ENCODE measurements at regions not wholly inside any gene's neighbourhood (a gene's known extent, or its start where the extent isn't known, plus 50 kb on each side); places are given as distances from the start of the nearest gene placed in this dataset.

DNA sequence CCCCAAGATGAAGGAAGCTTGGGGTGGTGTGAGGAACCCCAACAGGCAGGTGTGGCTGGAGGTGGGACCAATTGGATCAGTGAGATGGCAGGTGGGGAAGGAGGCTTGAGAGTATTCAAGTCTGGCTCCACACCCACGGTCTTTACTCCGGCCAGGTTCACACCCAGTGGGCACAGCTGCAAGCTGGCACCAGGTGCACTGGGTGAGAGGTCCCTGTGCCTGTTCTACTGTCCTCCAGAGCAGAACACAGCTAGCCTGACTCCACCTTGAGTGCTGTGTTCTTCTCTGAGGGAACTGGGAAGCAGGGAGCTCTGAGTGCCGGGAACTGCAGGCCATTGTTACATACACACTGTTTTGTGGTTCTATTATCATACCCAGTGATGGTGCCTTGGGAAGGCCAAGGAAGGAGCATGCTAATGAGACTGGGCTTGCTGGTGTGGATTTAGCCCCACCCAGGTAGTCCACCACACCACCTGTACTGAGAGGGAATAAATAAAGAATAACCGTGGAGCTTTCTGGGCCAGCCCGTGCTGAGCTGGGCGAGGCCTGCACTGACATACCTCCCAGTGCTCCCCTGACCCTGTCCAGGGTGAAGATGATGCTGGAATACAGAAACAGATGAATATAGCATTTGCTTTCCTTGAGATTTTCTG lies 93.4 kb downstream of the ABHD5 start:
- H3K4me3 ChIP-seq (ENCODE audit: low read depth, low read length) = no peak overlapping the region
- no peak for DNase-seq (ENCODE audit: low read depth, low spot score)
- H3K27ac ChIP-seq (ENCODE audit: low read depth, low read length) = no peak overlapping the region
- H3K27me3 ChIP-seq (ENCODE audit: control insufficient read depth, insufficient read depth, low read length) = peaks cover 4% of the 10 kb centered on the region
- TF ChIP-seq CTCF (IDR thresholded peaks at IDR 0.05; ENCODE audit: low read depth, low read length) = no peak
- peaks cover 5% of the 10 kb centered on the region for H3K9me3 ChIP-seq (ENCODE audit: control insufficient read depth, insufficient read depth, low read length)
- ChIA-PET POLR2A (no interaction called here), CTCF (interaction anchor here (0.6 kb wide), 1 partner anchor 17 kb away, joined by 7 read pairs; no protein-coding TSS in a partner anchor)

- H3K9me3 ChIP-seq (ENCODE audit: control insufficient read depth, insufficient read depth, low read length) = peaks cover 5% of the 10 kb centered on the region
- H3K27me3 ChIP-seq (ENCODE audit: control insufficient read depth, insufficient read depth, low read length) = peaks cover 5% of the 10 kb centered on the region
- POLR2A ChIA-PET = no interaction called here
- CTCF ChIA-PET = interaction anchor here (0.6 kb wide), 1 partner anchor 18 kb away, joined by 7 read pairs; no protein-coding TSS in a partner anchor
- DNase-seq (ENCODE audit: low read depth, low spot score) = no peak
- H3K4me3 ChIP-seq (ENCODE audit: low read depth, low read length) = no peak overlapping the region
- TF ChIP-seq CTCF (IDR thresholded peaks at IDR 0.05; ENCODE audit: low read depth, low read length) = no peak
- no peak overlapping the region for H3K27ac ChIP-seq (ENCODE audit: low read depth, low read length)
Measured at GRCh38 chr3:43784640-43785011, 93.9 kb downstream of the ABHD5 start.

DNA sequence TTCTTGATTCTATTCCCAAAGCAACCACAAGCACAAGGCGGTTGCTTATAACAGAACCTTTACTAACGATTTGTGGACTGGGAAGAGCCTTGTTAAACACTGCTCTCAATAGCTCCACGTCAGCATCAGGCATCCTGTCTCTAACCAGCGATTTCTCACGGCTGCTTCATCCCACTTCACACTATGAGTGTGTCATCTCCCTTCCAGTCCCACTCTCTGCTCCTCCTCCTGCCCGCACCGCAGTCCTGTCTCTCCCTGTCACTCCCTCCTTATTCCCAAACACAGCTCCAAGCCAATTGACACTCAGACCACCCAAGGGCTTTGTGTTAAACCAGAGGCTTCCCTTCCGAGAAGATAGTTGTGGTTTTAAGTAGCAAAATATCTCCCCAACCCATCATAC lies 94.8 kb downstream of the ABHD5 start:
- H3K27ac ChIP-seq (ENCODE audit: low read depth, low read length) = no peak overlapping the region
- no peak for TF ChIP-seq CTCF (IDR thresholded peaks at IDR 0.05; ENCODE audit: low read depth, low read length)
- peaks cover 9% of the 10 kb centered on the region for H3K27me3 ChIP-seq (ENCODE audit: control insufficient read depth, insufficient read depth, low read length)
- no peak for DNase-seq (ENCODE audit: low read depth, low spot score)
- no peak overlapping the region for H3K4me3 ChIP-seq (ENCODE audit: low read depth, low read length)
- POLR2A ChIA-PET = no interaction called here
- CTCF ChIA-PET = no interaction called here
- peaks cover 5% of the 10 kb centered on the region for H3K9me3 ChIP-seq (ENCODE audit: control insufficient read depth, insufficient read depth, low read length)

GRCh38 chr3:43786102-43786501 lies 95.4 kb downstream of the ABHD5 start:
- Histone ChIP-seq H3K4me3 (ENCODE audit: low read depth, low read length) (no peak overlapping the region), H3K9me3 (ENCODE audit: control insufficient read depth, insufficient read depth, low read length) (peaks cover 5% of the 10 kb centered on the region), H3K27ac (ENCODE audit: low read depth, low read length) (no peak overlapping the region), H3K27me3 (ENCODE audit: control insufficient read depth, insufficient read depth, low read length) (peaks cover 12% of the 10 kb centered on the region)
- no peak for TF ChIP-seq CTCF (IDR thresholded peaks at IDR 0.05; ENCODE audit: low read depth, low read length)
- ChIA-PET CTCF (no interaction called here), POLR2A (no interaction called here)
- DNase-seq (ENCODE audit: low read depth, low spot score) = no peak

GRCh38 chr3:43786526-43787305 lies 96.0 kb downstream of the ABHD5 start:
- Histone ChIP-seq H3K27me3 (ENCODE audit: control insufficient read depth, insufficient read depth, low read length) (peaks cover 12% of the 10 kb centered on the region), H3K4me3 (ENCODE audit: low read depth, low read length) (no peak overlapping the region), H3K27ac (ENCODE audit: low read depth, low read length) (no peak overlapping the region), H3K9me3 (ENCODE audit: control insufficient read depth, insufficient read depth, low read length) (peaks cover 5% of the 10 kb centered on the region)
- no peak for TF ChIP-seq CTCF (IDR thresholded peaks at IDR 0.05; ENCODE audit: low read depth, low read length)
- POLR2A ChIA-PET = no interaction called here
- no peak for DNase-seq (ENCODE audit: low read depth, low spot score)
- CTCF ChIA-PET = no interaction called here

Data from AG04450 (cell line).